SK-N-SH (cell line): ENCODE measurements at regions not wholly inside any gene's neighbourhood (a gene's known extent, or its start where the extent isn't known, plus 50 kb on each side); places are given as distances from the start of the nearest gene placed in this dataset.

ENCODE experiments used
- CTCF ChIA-PET: fragments of 300-600, 350-600 bp; formaldehyde crosslinking; extraction: SDS; loops from one replicate; lab custom pipeline; 2021; lab: Yijun Ruan, JAX
- POLR2A ChIA-PET: fragments of 350-600 bp; sonication (Branson Sonifier 250); formaldehyde crosslinking; extraction: SDS; loops from one replicate; lab custom pipeline; 2020; ENCODE audit warnings: antibody characterized with exemption, inconsistent platforms; lab: Yijun Ruan, JAX
- DNase-seq: peaks from one replicate; pipeline ENCODE4 v3.0.0; 2012
- H2AFZ ChIP-seq: fragments of 200-600 bp; sonication (generic); 2 replicates; pipeline ENCODE4 v1.8.1; 2016; ENCODE audit warnings: antibody characterized with exemption, mild to moderate bottlenecking, low read depth
- H3F3A ChIP-seq: fragments of 200-600 bp; sonication (generic); replicated peaks from 2 replicates; pipeline ENCODE3; 2016; ENCODE audit warnings: antibody characterized with exemption, mild to moderate bottlenecking; ENCODE audit not compliant: insufficient read depth
- H3K27ac ChIP-seq, 2 experiments: fragments of 200-500 bp in 1 of 2; fragments of 200-600 bp in 1 of 2; sonication (Bioruptor generic) in 1 of 2; sonication (generic), shearing (Covaris generic) in 1 of 2; 2 replicates each; pipeline versions ENCODE4 v1.5.1 to v1.6.1; 2014 to 2016; ENCODE audit warnings: low read depth in 2 of 2, inconsistent platforms in 1 of 2, low read length in 1 of 2, mild to moderate bottlenecking in 1 of 2, mixed read lengths in 1 of 2
- H3K27me3 ChIP-seq: fragments of 200-600 bp; sonication (generic), shearing (Covaris generic); 2 replicates; pipeline ENCODE4 v1.6.1; 2016; ENCODE audit warnings: mixed run types; ENCODE audit not compliant: insufficient read depth
- H3K36me3 ChIP-seq, 2 experiments: fragments of 200-500 bp in 1 of 2; fragments of 200-600 bp in 1 of 2; sonication (Bioruptor generic) in 1 of 2; sonication (generic) in 1 of 2; replicated peaks in 1 of 2; 2 replicates each; pipeline versions ENCODE3 to v1.5.1; 2014 to 2016; ENCODE audit warnings: low read length in 1 of 2, mild to moderate bottlenecking in 1 of 2; ENCODE audit not compliant: insufficient read depth in 2 of 2, control insufficient read depth in 1 of 2
- H3K4me1 ChIP-seq, 2 experiments: fragments of 200-500 bp in 1 of 2; fragments of 200-600 bp in 1 of 2; sonication (Bioruptor generic) in 1 of 2; sonication (generic), shearing (Covaris generic) in 1 of 2; 2 replicates each; pipeline versions ENCODE4 v1.5.1 to v1.6.1; 2014 to 2016; ENCODE audit warnings: low read depth in 1 of 2, low read length in 1 of 2, mixed run types in 1 of 2; ENCODE audit not compliant: insufficient read depth in 2 of 2, control insufficient read depth in 1 of 2
- H3K4me2 ChIP-seq: fragments of 200-600 bp; sonication (generic), shearing (Covaris generic); 2 replicates; pipeline ENCODE4 v1.6.1; 2017; ENCODE audit warnings: mixed run types
- H3K4me3 ChIP-seq, 2 experiments: fragments of 200-500 bp in 1 of 2; fragments of 200-600 bp in 1 of 2; sonication (Bioruptor generic) in 1 of 2; sonication (generic), shearing (Covaris generic) in 1 of 2; 2 replicates each; pipeline versions ENCODE4 v1.5.1 to v1.8.1; 2014 to 2016; ENCODE audit warnings: low read depth in 2 of 2, inconsistent platforms in 1 of 2, low read length in 1 of 2, mild to moderate bottlenecking in 1 of 2, mixed read lengths in 1 of 2, moderate library complexity in 1 of 2
- H3K79me2 ChIP-seq: fragments of 200-600 bp; sonication (generic); 2 replicates; pipeline ENCODE4 v1.8.1; 2017; ENCODE audit warnings: mild to moderate bottlenecking; ENCODE audit not compliant: insufficient read depth
- H3K9ac ChIP-seq: fragments of 200-600 bp; sonication (generic); 2 replicates; pipeline ENCODE4 v1.6.1; 2017; ENCODE audit warnings: mixed run types
- H3K9me2 ChIP-seq: fragments of 200-600 bp; sonication (generic); 2 replicates; pipeline ENCODE4 v1.6.1; 2017; ENCODE audit warnings: mixed run types
- H3K9me3 ChIP-seq: fragments of 200-600 bp; sonication (generic); 2 replicates; pipeline ENCODE4 v1.6.1; 2017; ENCODE audit warnings: mixed run types, mild to moderate bottlenecking, moderate library complexity
- H4K20me1 ChIP-seq: fragments of 200-600 bp; sonication (generic); 2 replicates; pipeline ENCODE4 v1.6.1; 2017; ENCODE audit warnings: mild to moderate bottlenecking, mixed run types; ENCODE audit not compliant: insufficient read depth
- CHD2 ChIP-seq: fragments of 150-350 bp; IDR thresholded peaks from 2 replicates; pipeline ENCODE4 v1.6.1; 2018; ENCODE audit warnings: low read length; ENCODE audit not compliant: partially characterized antibody
- ELF1 ChIP-seq: IDR thresholded peaks from 2 replicates; pipeline ENCODE4 v1.4.0; 2012
- EP300 ChIP-seq, 2 experiments: IDR thresholded peaks; 2 replicates each; pipeline versions ENCODE4 v1.4.0 to v1.6.1; 2012; ENCODE audit warnings: borderline replicate concordance in 1 of 2, low read depth in 1 of 2, low read length in 1 of 2
- EZH2phosphoT487 ChIP-seq: fragments of 200-600 bp; sonication (generic); IDR thresholded peaks from 2 replicates; pipeline ENCODE4 v1.6.1; 2017; ENCODE audit warnings: low read depth, mixed run types, mild to moderate bottlenecking, antibody characterized with exemption, moderate library complexity, borderline replicate concordance
- FOSL2 ChIP-seq: IDR thresholded peaks from 2 replicates; pipeline ENCODE4 v1.4.0; 2012; ENCODE audit warnings: low read depth, mild to moderate bottlenecking, moderate library complexity, borderline replicate concordance
- GABPA ChIP-seq: IDR thresholded peaks from 2 replicates; pipeline ENCODE4 v1.4.0; 2012; ENCODE audit warnings: low read depth, mild to moderate bottlenecking
- GATA2 ChIP-seq: sonication (generic); formaldehyde crosslinking; IDR thresholded peaks from 2 replicates; pipeline ENCODE4 v1.5.0; 2020; ENCODE audit warnings: mild to moderate bottlenecking, missing genetic modification reagents
- MEF2A ChIP-seq: IDR thresholded peaks from 2 replicates; pipeline ENCODE4 v1.4.0; 2012; ENCODE audit warnings: low read depth, borderline replicate concordance
- NFIC ChIP-seq: IDR thresholded peaks from 2 replicates; pipeline ENCODE4 v1.4.0; 2012; ENCODE audit warnings: borderline replicate concordance
- POLR2AphosphoS5 ChIP-seq: IDR thresholded peaks from 2 replicates; pipeline ENCODE4 v1.6.1; 2012; ENCODE audit warnings: low read depth, low read length
- RAD21 ChIP-seq: IDR thresholded peaks from 2 replicates; pipeline ENCODE4 v1.6.1; 2012; ENCODE audit warnings: mild to moderate bottlenecking, low read length
- RCOR1 ChIP-seq: fragments of 150-350 bp; IDR thresholded peaks from 2 replicates; pipeline ENCODE4 v1.6.1; 2017; ENCODE audit warnings: antibody characterized with exemption, low read length
- RXRA ChIP-seq: IDR thresholded peaks from 2 replicates; pipeline ENCODE4 v1.4.0; 2012; ENCODE audit warnings: low read depth, mild to moderate bottlenecking, borderline replicate concordance
- SIN3A ChIP-seq: IDR thresholded peaks from 2 replicates; pipeline ENCODE4 v1.6.1; 2012; ENCODE audit warnings: low read depth, mild to moderate bottlenecking, low read length, moderate library complexity, borderline replicate concordance
- TAF1 ChIP-seq: IDR thresholded peaks from 2 replicates; pipeline ENCODE4 v1.6.1; 2012; ENCODE audit warnings: low read depth, mild to moderate bottlenecking, low read length, moderate library complexity, borderline replicate concordance
- TEAD4 ChIP-seq: IDR thresholded peaks from 2 replicates; pipeline ENCODE4 v1.4.0; 2012; ENCODE audit warnings: mild to moderate bottlenecking, borderline replicate concordance; ENCODE audit not compliant: insufficient read depth
- WGBS: methylation state at CpG from one replicate; pipeline ENCODE4 v1.1.6; 2017; ENCODE audit warnings: low lambda C conversion rate; 5-methylcytosine and 5-hydroxymethylcytosine counted together
- TF ChIP-seq, protein P1 (sequence below): IDR thresholded peaks from 2 replicates; pipeline ENCODE4 v1.4.0; 2012; ENCODE audit warnings: low read depth
- TF ChIP-seq, protein P2 (sequence below): IDR thresholded peaks from 2 replicates; pipeline ENCODE4 v1.6.1; 2012; ENCODE audit warnings: mild to moderate bottlenecking, low read depth, low read length, moderate library complexity

DNA sequence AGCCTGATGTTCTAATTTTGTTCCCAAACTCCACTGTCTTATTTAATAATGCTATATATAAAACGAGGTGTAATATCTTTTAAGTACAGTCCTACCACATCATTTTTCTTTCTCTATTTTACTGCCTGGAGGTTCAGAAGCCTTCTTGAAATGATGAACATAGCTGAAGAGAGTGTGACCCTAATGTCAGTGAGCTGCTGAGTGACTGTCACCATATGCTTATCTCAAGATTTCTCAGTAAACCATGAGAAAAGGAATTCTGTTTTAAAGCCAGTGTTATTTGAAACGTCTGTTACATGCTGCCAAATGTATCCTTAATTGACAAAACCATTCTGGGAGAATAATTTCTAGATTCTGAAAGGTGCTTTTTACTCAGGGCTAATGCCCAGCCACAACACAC, 503.5 kb upstream of the TMPRSS15 start:
- H3K4me3 ChIP-seq = no peak overlapping the region
- H2AFZ ChIP-seq = no peak overlapping the region
- WGBS = 1% methylated on average over 2 of the region's 2 CpGs
- no peaks in the 10 kb centered on the region for H3K9me2 ChIP-seq
- no peak overlapping the region for H3K4me2 ChIP-seq
- TF ChIP-seq EP300 (IDR thresholded peaks at IDR 0.05; ENCODE audit: borderline replicate concordance in 1 of 2, low read depth in 1 of 2, low read length in 1 of 2) (no peak), SIN3A (no peak), ELF1 (no peak)
- TF ChIP-seq, protein P1, sequence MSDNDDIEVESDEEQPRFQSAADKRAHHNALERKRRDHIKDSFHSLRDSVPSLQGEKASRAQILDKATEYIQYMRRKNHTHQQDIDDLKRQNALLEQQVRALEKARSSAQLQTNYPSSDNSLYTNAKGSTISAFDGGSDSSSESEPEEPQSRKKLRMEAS = no peak
- CTCF ChIA-PET = interaction anchor here (0.7 kb wide), 1 partner anchor 941 kb away, joined by 4 read pairs; no protein-coding TSS in a partner anchor
- no peaks in the 10 kb centered on the region for H3K79me2 ChIP-seq
- H3K36me3 ChIP-seq = no peaks in the 10 kb centered on the region
- no peaks in the 10 kb centered on the region for H4K20me1 ChIP-seq
- POLR2A ChIA-PET = no interaction called here
- H3K9ac ChIP-seq = no peak overlapping the region
- no peaks in the 10 kb centered on the region for H3K4me1 ChIP-seq
- DNase-seq = no peak
- H3K9me3 ChIP-seq = no peaks in the 10 kb centered on the region
- no peak overlapping the region for H3K27ac ChIP-seq
- no peaks in the 10 kb centered on the region for H3F3A ChIP-seq
- no peaks in the 10 kb centered on the region for H3K27me3 ChIP-seq

DNA sequence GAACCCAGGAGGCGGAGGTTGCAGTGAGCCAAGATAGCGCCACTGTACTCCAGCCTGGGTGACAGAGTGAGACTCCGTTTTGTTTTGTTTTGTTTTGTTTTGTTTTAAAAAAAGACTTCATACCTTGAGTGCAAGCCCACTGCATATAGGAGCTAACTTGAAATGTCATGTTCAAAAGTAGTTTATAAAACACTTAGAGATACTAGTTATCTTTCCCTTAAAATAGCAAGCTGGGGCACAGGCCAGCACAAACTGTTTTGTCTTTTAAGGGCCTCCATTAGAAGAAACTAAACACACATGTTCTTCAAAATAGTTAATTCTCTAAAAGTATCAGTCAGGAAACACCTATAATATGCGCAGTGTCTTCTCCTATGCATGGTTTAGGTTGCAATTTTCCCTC, 505.1 kb upstream of the TMPRSS15 start:
- DNase-seq = no peak
- POLR2A ChIA-PET = no interaction called here
- TF ChIP-seq MEF2A = no peak
- no peak for TF ChIP-seq SIN3A
- TF ChIP-seq TAF1 = no peak
- TF ChIP-seq RAD21 = no peak
- TF ChIP-seq GATA2 (CRISPR knock-in tag) = no peak
- TF ChIP-seq TEAD4 = no peak
- TF ChIP-seq RCOR1 = no peak
- TF ChIP-seq EZH2phosphoT487 = no peak
- TF ChIP-seq GABPA = no peak
- TF ChIP-seq NFIC = no peak
- no peak for TF ChIP-seq RXRA
- no peak for TF ChIP-seq POLR2AphosphoS5
- TF ChIP-seq, protein P2, sequence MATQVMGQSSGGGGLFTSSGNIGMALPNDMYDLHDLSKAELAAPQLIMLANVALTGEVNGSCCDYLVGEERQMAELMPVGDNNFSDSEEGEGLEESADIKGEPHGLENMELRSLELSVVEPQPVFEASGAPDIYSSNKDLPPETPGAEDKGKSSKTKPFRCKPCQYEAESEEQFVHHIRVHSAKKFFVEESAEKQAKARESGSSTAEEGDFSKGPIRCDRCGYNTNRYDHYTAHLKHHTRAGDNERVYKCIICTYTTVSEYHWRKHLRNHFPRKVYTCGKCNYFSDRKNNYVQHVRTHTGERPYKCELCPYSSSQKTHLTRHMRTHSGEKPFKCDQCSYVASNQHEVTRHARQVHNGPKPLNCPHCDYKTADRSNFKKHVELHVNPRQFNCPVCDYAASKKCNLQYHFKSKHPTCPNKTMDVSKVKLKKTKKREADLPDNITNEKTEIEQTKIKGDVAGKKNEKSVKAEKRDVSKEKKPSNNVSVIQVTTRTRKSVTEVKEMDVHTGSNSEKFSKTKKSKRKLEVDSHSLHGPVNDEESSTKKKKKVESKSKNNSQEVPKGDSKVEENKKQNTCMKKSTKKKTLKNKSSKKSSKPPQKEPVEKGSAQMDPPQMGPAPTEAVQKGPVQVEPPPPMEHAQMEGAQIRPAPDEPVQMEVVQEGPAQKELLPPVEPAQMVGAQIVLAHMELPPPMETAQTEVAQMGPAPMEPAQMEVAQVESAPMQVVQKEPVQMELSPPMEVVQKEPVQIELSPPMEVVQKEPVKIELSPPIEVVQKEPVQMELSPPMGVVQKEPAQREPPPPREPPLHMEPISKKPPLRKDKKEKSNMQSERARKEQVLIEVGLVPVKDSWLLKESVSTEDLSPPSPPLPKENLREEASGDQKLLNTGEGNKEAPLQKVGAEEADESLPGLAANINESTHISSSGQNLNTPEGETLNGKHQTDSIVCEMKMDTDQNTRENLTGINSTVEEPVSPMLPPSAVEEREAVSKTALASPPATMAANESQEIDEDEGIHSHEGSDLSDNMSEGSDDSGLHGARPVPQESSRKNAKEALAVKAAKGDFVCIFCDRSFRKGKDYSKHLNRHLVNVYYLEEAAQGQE = no peak
- no peak for TF ChIP-seq FOSL2
- TF ChIP-seq CHD2 = no peak
- TF ChIP-seq, all 33 proteins: peak for 0
- H3K9ac ChIP-seq = no peak overlapping the region
- H3K9me2 ChIP-seq = no peaks in the 10 kb centered on the region
- H2AFZ ChIP-seq = no peak overlapping the region
- no peaks in the 10 kb centered on the region for H3K79me2 ChIP-seq
- no peak overlapping the region for H3K4me2 ChIP-seq
- no peaks in the 10 kb centered on the region for H3K9me3 ChIP-seq
- 20% methylated on average over 4 of the region's 4 CpGs for WGBS
- no peaks in the 10 kb centered on the region for H3K36me3 ChIP-seq
- H3K27ac ChIP-seq = no peak overlapping the region
- H3K4me1 ChIP-seq = no peaks in the 10 kb centered on the region
- CTCF ChIA-PET = no interaction called here
- H3F3A ChIP-seq = no peaks in the 10 kb centered on the region
- no peak overlapping the region for H3K4me3 ChIP-seq
- no peaks in the 10 kb centered on the region for H3K27me3 ChIP-seq
- no peaks in the 10 kb centered on the region for H4K20me1 ChIP-seq
